ENCODE measurements at regions not wholly inside any gene's neighbourhood (a gene's known extent, or its start where the extent isn't known, plus 50 kb on each side); places are given as distances from the start of the nearest gene placed in this dataset.

- TF ChIP-seq CTCF (IDR thresholded peaks at IDR 0.05), result no peak
- TF ChIP-seq POLR2A (IDR thresholded peaks at IDR 0.05), result no peak
These were observed 142.0 kb downstream of the PLS3 start for GRCh38 chrX:115702982-115703381.

Measured in testis (tissue), 2 donors.